ENCODE measurements at regions not wholly inside any gene's neighbourhood (a gene's known extent, or its start where the extent isn't known, plus 50 kb on each side); places are given as distances from the start of the nearest gene placed in this dataset.

GRCh38 chr6:25008707-25009392 is 73.1 kb upstream of the RIPOR2 start:
- TF ChIP-seq POLR2A (IDR thresholded peaks at IDR 0.05) = no peak
- no peak for TF ChIP-seq CTCF (IDR thresholded peaks at IDR 0.05)
- no peak for TF ChIP-seq POLR2AphosphoS5 (IDR thresholded peaks at IDR 0.05)
